ENCODE measurements at regions not wholly inside any gene's neighbourhood (a gene's known extent, or its start where the extent isn't known, plus 50 kb on each side); places are given as distances from the start of the nearest gene placed in this dataset.

GRCh38 chr5:77550406-77550805 is 58.3 kb upstream of the WDR41 start:
- peaks cover 0 to 16% (median 6%) of the 10 kb centered on the region in 3 donors for H3K9me3 Mint-ChIP-seq
- Histone ChIP-seq H3K9me3 (no peaks in the 10 kb centered on the region), H3K36me3 (ENCODE audit: control insufficient read depth in 2 of 2, extremely low read depth in 1 of 2, insufficient read depth in 1 of 2, low read length in 1 of 2) (no peaks in the 10 kb centered on the region), H3K27me3 (replicated peaks in 1 of 2; ENCODE audit: control insufficient read depth in 2 of 2, extremely low read depth in 1 of 2, insufficient read depth in 2 of 2, low read length in 1 of 2) (peaks cover 0 to 4% of the 10 kb centered on the region in 2 experiments), H3K4me1 (ENCODE audit: control insufficient read depth in 1 of 2, extremely low read depth in 1 of 2, insufficient read depth in 2 of 2, low read length in 2 of 2) (no peaks in the 10 kb centered on the region), H3K4me3 (ENCODE audit: control insufficient read depth in 1 of 2, extremely low read depth in 1 of 2, low read length in 1 of 2) (no peak overlapping the region), H3K27ac (ENCODE audit: low read length) (no peak overlapping the region)
- no peak overlapping the region for H3K27ac Mint-ChIP-seq
- H3K27me3 Mint-ChIP-seq: peaks cover 11 to 19% of the 10 kb centered on the region in 2 donors
- no peaks in the 10 kb centered on the region for H3K36me3 Mint-ChIP-seq
- ATAC-seq (replicated peaks in 1 of 4): no peak
- no peak for DNase-seq
- ChIA-PET POLR2A (no interaction called here), CTCF (no interaction called here)
- H3K4me3 Mint-ChIP-seq: no peak overlapping the region
- H3K4me1 Mint-ChIP-seq: no peaks in the 10 kb centered on the region
- WGBS (ENCODE audit: insufficient coverage): no CpG with 5 or more reads among the region's 1 CpG

- Histone ChIP-seq H3K36me3 (ENCODE audit: control insufficient read depth in 2 of 2, extremely low read depth in 1 of 2, insufficient read depth in 1 of 2, low read length in 1 of 2) (no peaks in the 10 kb centered on the region), H3K9me3 (no peaks in the 10 kb centered on the region), H3K27me3 (replicated peaks in 1 of 2; ENCODE audit: control insufficient read depth in 2 of 2, extremely low read depth in 1 of 2, insufficient read depth in 2 of 2, low read length in 1 of 2) (peaks cover 0 to 6% of the 10 kb centered on the region in 2 experiments), H3K4me1 (ENCODE audit: control insufficient read depth in 1 of 2, extremely low read depth in 1 of 2, insufficient read depth in 2 of 2, low read length in 2 of 2) (no peaks in the 10 kb centered on the region), H3K4me3 (ENCODE audit: control insufficient read depth in 1 of 2, extremely low read depth in 1 of 2, low read length in 1 of 2) (no peak overlapping the region), H3K27ac (ENCODE audit: low read length) (no peak overlapping the region)
- 86% methylated on average over 9 of the region's 12 CpGs for WGBS (ENCODE audit: insufficient coverage)
- DNase-seq: no peak
- H3K36me3 Mint-ChIP-seq: no peaks in the 10 kb centered on the region
- H3K9me3 Mint-ChIP-seq: peaks cover 2 to 18% (median 4%) of the 10 kb centered on the region in 3 donors
- peaks cover 18 to 32% of the 10 kb centered on the region in 2 donors for H3K27me3 Mint-ChIP-seq
- no peak for ATAC-seq (replicated peaks in 1 of 4)
- ChIA-PET POLR2A (no interaction called here), CTCF (no interaction called here)
- H3K4me3 Mint-ChIP-seq: no peak overlapping the region
- H3K27ac Mint-ChIP-seq: no peak overlapping the region
- no peaks in the 10 kb centered on the region for H3K4me1 Mint-ChIP-seq
These were observed 53.2 kb upstream of the WDR41 start for GRCh38 chr5:77545285-77545684.
